Naive thymus-derived CD4-positive, alpha-beta T cell (primary cell): ENCODE measurements at regions not wholly inside any gene's neighbourhood (a gene's known extent, or its start where the extent isn't known, plus 50 kb on each side); places are given as distances from the start of the nearest gene placed in this dataset.

Experiments
- ATAC-seq: fragments of 150-1000 bp; cut with Tn5 transposase; 2 replicates; pipeline ENCODE4 v1.10.0; 2021; ENCODE audit warnings: mild to moderate bottlenecking, moderate library complexity
- CTCF ChIA-PET: fragments of 350-600 bp; sonication (Branson Sonifier 250); formaldehyde crosslinking; loops from one replicate; lab custom pipeline; 2021; ENCODE audit warnings: antibody characterized with exemption; lab: Charles Lee
- POLR2A ChIA-PET: fragments of 350-600 bp; sonication (Branson Sonifier 250); formaldehyde crosslinking; loops from one replicate; lab custom pipeline; 2021; ENCODE audit warnings: antibody characterized with exemption, inconsistent platforms; lab: Charles Lee
- DNase-seq, 9 donors: peaks; one replicate each; pipeline versions ENCODE4 v3.0.0 to v3.0.0-alpha.2; 2020 to 2022; ENCODE audit warnings: mixed read lengths in 1 of 9
- H3K27ac ChIP-seq: one replicate; pipeline ENCODE4 v1.7.0; 2013; ENCODE audit warnings: mild to moderate bottlenecking, low read depth, low read length, moderate library complexity
- H3K27me3 ChIP-seq, 2 donors: one replicate each; pipeline ENCODE4 v1.7.0; 2013; ENCODE audit warnings: low read length in 2 of 2, mild to moderate bottlenecking in 2 of 2, moderate library complexity in 2 of 2; ENCODE audit not compliant: control insufficient read depth in 2 of 2, insufficient read depth in 2 of 2
- H3K36me3 ChIP-seq, 3 experiments: 1 replicate in 2 of 3; 2 replicates in 1 of 3; pipeline ENCODE4 v1.7.0; 2013; ENCODE audit warnings: low read length in 3 of 3, mild to moderate bottlenecking in 3 of 3, moderate library complexity in 1 of 3; ENCODE audit not compliant: insufficient read depth in 3 of 3, control insufficient read depth in 2 of 3
- H3K4me1 ChIP-seq, 2 donors: one replicate each; pipeline ENCODE4 v1.7.0; 2013; ENCODE audit warnings: low read length in 2 of 2, mild to moderate bottlenecking in 2 of 2, moderate library complexity in 1 of 2; ENCODE audit not compliant: control insufficient read depth in 2 of 2, insufficient read depth in 2 of 2
- H3K4me3 ChIP-seq: 2 replicates; pipeline ENCODE4 v1.7.0; 2013; ENCODE audit warnings: mild to moderate bottlenecking, low read length
- H3K9me3 ChIP-seq, 3 experiments: 1 replicate in 2 of 3; 2 replicates in 1 of 3; pipeline ENCODE4 v1.7.0; 2013; ENCODE audit warnings: low read length in 3 of 3; ENCODE audit not compliant: control insufficient read depth in 2 of 3
- H3K27ac Mint-ChIP-seq, 9 donors: one replicate each; pipeline ENCODE4 v1.8.0; 2020 to 2022; ENCODE audit warnings: mixed read lengths in 9 of 9, mild to moderate bottlenecking in 8 of 9, moderate library complexity in 5 of 9, inconsistent platforms in 2 of 9
- H3K27me3 Mint-ChIP-seq, 5 donors: one replicate each; pipeline ENCODE4 v1.8.0; 2021 to 2022; ENCODE audit warnings: mixed read lengths in 5 of 5, mild to moderate bottlenecking in 1 of 5
- H3K36me3 Mint-ChIP-seq, 5 donors: one replicate each; pipeline ENCODE4 v1.8.0; 2020 to 2022; ENCODE audit warnings: mixed read lengths in 5 of 5, mild to moderate bottlenecking in 3 of 5, inconsistent platforms in 1 of 5
- H3K4me1 Mint-ChIP-seq, 7 donors: one replicate each; pipeline ENCODE4 v1.8.0; 2020 to 2022; ENCODE audit warnings: mixed read lengths in 7 of 7, mild to moderate bottlenecking in 3 of 7, inconsistent platforms in 1 of 7
- H3K4me3 Mint-ChIP-seq, 10 donors: one replicate each; pipeline ENCODE4 v1.8.0; 2020 to 2022; ENCODE audit warnings: mild to moderate bottlenecking in 10 of 10, mixed read lengths in 10 of 10, moderate library complexity in 6 of 10, inconsistent platforms in 2 of 10
- H3K9me3 Mint-ChIP-seq, 11 donors: one replicate each; pipeline ENCODE4 v1.8.0; 2020 to 2022; ENCODE audit warnings: mixed read lengths in 11 of 11, mild to moderate bottlenecking in 4 of 11, inconsistent platforms in 1 of 11, moderate library complexity in 1 of 11
- intact Hi-C, 2 donors: fragments of 100-400 bp; cut with micrococcal nuclease; formaldehyde crosslinking; loops; one replicate each; pipeline ENCODE4 v1.15.1; 2023

GRCh38 chr1:30535595-30536325, 187.6 kb downstream of the MATN1 start:
- Histone ChIP-seq H3K4me3 (no peak overlapping the region), H3K36me3 (no peaks in the 10 kb centered on the region), H3K4me1 (no peaks in the 10 kb centered on the region), H3K9me3 (no peaks in the 10 kb centered on the region), H3K27me3 (no peaks in the 10 kb centered on the region), H3K27ac (no peak overlapping the region)
- Mint-ChIP-seq H3K36me3 (no peaks in the 10 kb centered on the region), H3K27ac (no peak overlapping the region), H3K27me3 (peaks cover 0 to 16% (median 6%) of the 10 kb centered on the region in 5 donors), H3K9me3 (peaks cover 0 to 4% (median 0%) of the 10 kb centered on the region in 11 donors), H3K4me1 (no peaks in the 10 kb centered on the region), H3K4me3 (no peak overlapping the region)
- POLR2A ChIA-PET = no interaction called here
- no peak for ATAC-seq
- CTCF ChIA-PET = no interaction called here
- intact Hi-C loops = no loop called here
- DNase-seq = peak in 1 of 9 donors; percentile 7

- no peak overlapping the region for H3K27ac Mint-ChIP-seq
Observed at GRCh38 chr1:30534551-30534940, 188.8 kb downstream of the MATN1 start.

GRCh38 chr1:30533796-30534550, 189.4 kb downstream of the MATN1 start:
- Mint-ChIP-seq H3K36me3 (no peaks in the 10 kb centered on the region), H3K27ac (no peak overlapping the region), H3K4me1 (no peaks in the 10 kb centered on the region), H3K4me3 (no peak overlapping the region), H3K9me3 (peaks cover 0 to 8% (median 0%) of the 10 kb centered on the region in 11 donors), H3K27me3 (peaks cover 0 to 19% (median 10%) of the 10 kb centered on the region in 5 donors)
- Histone ChIP-seq H3K27ac (no peak overlapping the region), H3K4me3 (no peak overlapping the region), H3K36me3 (no peaks in the 10 kb centered on the region), H3K27me3 (no peaks in the 10 kb centered on the region), H3K4me1 (no peaks in the 10 kb centered on the region), H3K9me3 (no peaks in the 10 kb centered on the region)
- intact Hi-C loops = no loop called here
- CTCF ChIA-PET = no interaction called here
- POLR2A ChIA-PET = no interaction called here
- DNase-seq (peak in 1 of 9 donors; percentile 2), ATAC-seq (no peak)

More at GRCh38 chr1:30534551-30534940, 188.8 kb downstream of the MATN1 start:
- ATAC-seq = no peak
- peaks cover 0 to 8% (median 0%) of the 10 kb centered on the region in 11 donors for H3K9me3 Mint-ChIP-seq
- no peaks in the 10 kb centered on the region for H3K36me3 Mint-ChIP-seq
- H3K27me3 Mint-ChIP-seq = peaks cover 0 to 19% (median 9%) of the 10 kb centered on the region in 5 donors
- POLR2A ChIA-PET = no interaction called here
- Histone ChIP-seq H3K9me3 (no peaks in the 10 kb centered on the region), H3K27ac (no peak overlapping the region), H3K27me3 (no peaks in the 10 kb centered on the region), H3K36me3 (no peaks in the 10 kb centered on the region), H3K4me1 (no peaks in the 10 kb centered on the region), H3K4me3 (no peak overlapping the region)
- no peaks in the 10 kb centered on the region for H3K4me1 Mint-ChIP-seq
- CTCF ChIA-PET = no interaction called here
- peak in 1 of 9 donors; percentile 3 for DNase-seq
- no peak overlapping the region for H3K4me3 Mint-ChIP-seq
- intact Hi-C loops = no loop called here

- H3K27ac Mint-ChIP-seq = no peak overlapping the region
- Histone ChIP-seq H3K4me3 (no peak overlapping the region), H3K4me1 (no peaks in the 10 kb centered on the region), H3K27me3 (no peaks in the 10 kb centered on the region), H3K9me3 (no peaks in the 10 kb centered on the region), H3K27ac (no peak overlapping the region), H3K36me3 (no peaks in the 10 kb centered on the region)
- CTCF ChIA-PET = no interaction called here
- peaks cover 0 to 8% (median 0%) of the 10 kb centered on the region in 11 donors for H3K9me3 Mint-ChIP-seq
- H3K4me1 Mint-ChIP-seq = no peaks in the 10 kb centered on the region
- intact Hi-C loops = no loop called here
- ATAC-seq (no peak), DNase-seq (peak in 1 of 9 donors; percentile 2)
- H3K27me3 Mint-ChIP-seq = peaks cover 0 to 19% (median 13%) of the 10 kb centered on the region in 5 donors
- no peaks in the 10 kb centered on the region for H3K36me3 Mint-ChIP-seq
- POLR2A ChIA-PET = no interaction called here
- no peak overlapping the region for H3K4me3 Mint-ChIP-seq
Observed at GRCh38 chr1:30533141-30533540, 190.2 kb downstream of the MATN1 start.

GRCh38 chr1:30532621-30533020, 190.8 kb downstream of the MATN1 start:
- Histone ChIP-seq H3K27me3 (no peaks in the 10 kb centered on the region), H3K4me3 (no peak overlapping the region), H3K4me1 (no peaks in the 10 kb centered on the region), H3K36me3 (no peaks in the 10 kb centered on the region), H3K27ac (no peak overlapping the region), H3K9me3 (no peaks in the 10 kb centered on the region)
- Mint-ChIP-seq H3K27me3 (peaks cover 4 to 19% (median 14%) of the 10 kb centered on the region in 5 donors), H3K36me3 (no peaks in the 10 kb centered on the region), H3K4me1 (no peaks in the 10 kb centered on the region), H3K27ac (no peak overlapping the region), H3K9me3 (peaks cover 0 to 8% (median 0%) of the 10 kb centered on the region in 11 donors), H3K4me3 (no peak overlapping the region)
- DNase-seq (no peak), ATAC-seq (no peak)
- CTCF ChIA-PET = no interaction called here
- intact Hi-C loops = no loop called here
- POLR2A ChIA-PET = no interaction called here

- peaks cover 0 to 6% (median 0%) of the 10 kb centered on the region in 11 donors for H3K9me3 Mint-ChIP-seq
- no peak overlapping the region for H3K27ac Mint-ChIP-seq
- Histone ChIP-seq H3K4me1 (no peaks in the 10 kb centered on the region), H3K4me3 (no peak overlapping the region), H3K36me3 (no peaks in the 10 kb centered on the region), H3K27ac (no peak overlapping the region), H3K9me3 (no peaks in the 10 kb centered on the region), H3K27me3 (no peaks in the 10 kb centered on the region)
- intact Hi-C loops = no loop called here
- no peak for DNase-seq
- POLR2A ChIA-PET = no interaction called here
- no peak for ATAC-seq
- H3K36me3 Mint-ChIP-seq = no peaks in the 10 kb centered on the region
- CTCF ChIA-PET = no interaction called here
- H3K4me1 Mint-ChIP-seq = peaks cover 0 to 1% (median 0%) of the 10 kb centered on the region in 7 donors
- H3K27me3 Mint-ChIP-seq = peaks cover 6 to 30% (median 20%) of the 10 kb centered on the region in 5 donors
- no peak overlapping the region for H3K4me3 Mint-ChIP-seq
Observed at GRCh38 chr1:30527511-30528140, 195.8 kb downstream of the MATN1 start.
